ENCODE measurements at regions not wholly inside any gene's neighbourhood (a gene's known extent, or its start where the extent isn't known, plus 50 kb on each side); places are given as distances from the start of the nearest gene placed in this dataset.

GRCh38 chr3:102307442-102307841, 127.4 kb upstream of the ZPLD1 start:
- TF ChIP-seq CTCF (conservative IDR thresholded peaks at IDR 0.05; ENCODE audit: low read depth, low read length) (no peak), EZH2 (IDR thresholded peaks at IDR 0.05; ENCODE audit: borderline replicate concordance, low read depth, low read length, poor library complexity, severe bottlenecking) (no peak)

Data from A673 (cell line).